LNCaP clone FGC (cell line): ENCODE measurements at regions not wholly inside any gene's neighbourhood (a gene's known extent, or its start where the extent isn't known, plus 50 kb on each side); places are given as distances from the start of the nearest gene placed in this dataset.

Experiments
- DNase-seq: peaks from one replicate; pipeline ENCODE4 v3.0.0-alpha.2; 2011; ENCODE audit warnings: low read depth
- H3K4me3 ChIP-seq: 2 replicates; pipeline ENCODE4 v1.5.1; 2011; ENCODE audit warnings: mild to moderate bottlenecking, low read depth, low read length, control low read depth
- TF ChIP-seq, protein P1 (sequence below): IDR thresholded peaks from 2 replicates; pipeline ENCODE4 v1.5.1; 2012; ENCODE audit warnings: mild to moderate bottlenecking; ENCODE audit not compliant: control insufficient read depth, insufficient read depth; ENCODE audit errors: extremely low read depth

GRCh38 chr3:181318321-181318720, 328.8 kb upstream of the DNAJC19 start:
- H3K4me3 ChIP-seq = no peak overlapping the region
- no peak for DNase-seq
- TF ChIP-seq, protein P1, sequence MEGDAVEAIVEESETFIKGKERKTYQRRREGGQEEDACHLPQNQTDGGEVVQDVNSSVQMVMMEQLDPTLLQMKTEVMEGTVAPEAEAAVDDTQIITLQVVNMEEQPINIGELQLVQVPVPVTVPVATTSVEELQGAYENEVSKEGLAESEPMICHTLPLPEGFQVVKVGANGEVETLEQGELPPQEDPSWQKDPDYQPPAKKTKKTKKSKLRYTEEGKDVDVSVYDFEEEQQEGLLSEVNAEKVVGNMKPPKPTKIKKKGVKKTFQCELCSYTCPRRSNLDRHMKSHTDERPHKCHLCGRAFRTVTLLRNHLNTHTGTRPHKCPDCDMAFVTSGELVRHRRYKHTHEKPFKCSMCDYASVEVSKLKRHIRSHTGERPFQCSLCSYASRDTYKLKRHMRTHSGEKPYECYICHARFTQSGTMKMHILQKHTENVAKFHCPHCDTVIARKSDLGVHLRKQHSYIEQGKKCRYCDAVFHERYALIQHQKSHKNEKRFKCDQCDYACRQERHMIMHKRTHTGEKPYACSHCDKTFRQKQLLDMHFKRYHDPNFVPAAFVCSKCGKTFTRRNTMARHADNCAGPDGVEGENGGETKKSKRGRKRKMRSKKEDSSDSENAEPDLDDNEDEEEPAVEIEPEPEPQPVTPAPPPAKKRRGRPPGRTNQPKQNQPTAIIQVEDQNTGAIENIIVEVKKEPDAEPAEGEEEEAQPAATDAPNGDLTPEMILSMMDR = no peak

DNA sequence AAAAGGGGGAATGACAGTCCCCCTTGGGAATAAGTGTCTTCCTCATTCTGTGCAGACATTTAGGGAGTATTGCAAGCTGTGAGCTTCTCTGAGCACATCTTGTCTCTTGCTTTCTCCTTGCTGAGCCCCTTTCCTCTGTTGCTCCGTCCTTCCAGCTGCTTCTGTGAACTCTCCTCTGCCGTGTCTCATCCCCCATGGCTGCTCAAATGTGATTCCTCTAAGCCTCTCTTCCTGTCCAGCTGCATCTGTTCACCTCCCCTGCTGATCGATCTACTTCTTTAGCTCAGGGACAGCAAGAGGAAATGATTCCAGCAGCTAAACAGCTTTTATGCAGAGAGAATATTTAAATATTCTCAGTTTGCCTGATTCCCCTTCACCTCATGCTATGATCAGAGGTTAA, 328.0 kb upstream of the DNAJC19 start:
- H3K4me3 ChIP-seq = no peak overlapping the region
- no peak for DNase-seq
- TF ChIP-seq, protein P1 = no peak

- TF ChIP-seq, protein P1 = no peak
- no peak overlapping the region for H3K4me3 ChIP-seq
- DNase-seq = no peak
Measured at GRCh38 chr3:181316482-181316881, 326.9 kb upstream of the DNAJC19 start.

- TF ChIP-seq, protein P1 = no peak
- no peak for DNase-seq
- no peak overlapping the region for H3K4me3 ChIP-seq
Measured at GRCh38 chr3:181313335-181313734, 323.8 kb upstream of the DNAJC19 start.

DNA sequence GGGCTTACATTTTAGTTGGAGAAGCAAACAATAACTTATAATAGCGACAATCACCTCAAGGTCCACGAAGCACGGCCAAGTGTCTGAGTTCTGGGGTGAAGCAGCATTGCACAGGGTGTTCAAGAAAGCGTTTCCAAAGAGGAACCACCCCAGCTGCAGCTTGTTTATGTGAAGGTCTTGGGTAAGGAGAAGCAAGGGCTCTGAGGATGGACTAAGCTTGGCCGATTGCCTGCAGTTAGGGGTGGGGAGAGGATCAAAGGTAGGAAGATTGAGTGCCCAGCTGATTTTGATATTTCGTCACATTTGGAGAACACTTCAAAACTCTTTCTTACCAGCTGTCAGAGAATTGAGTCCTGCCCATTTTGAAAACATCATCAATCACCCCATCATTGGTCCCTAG, 321.6 kb upstream of the DNAJC19 start:
- TF ChIP-seq, protein P1 = no peak
- DNase-seq = no peak

GRCh38 chr3:181302960-181303359, 313.4 kb upstream of the DNAJC19 start:
- TF ChIP-seq, protein P1 = no peak
- no peak for DNase-seq

More for the DNA sequence above, 321.6 kb upstream of the DNAJC19 start:
- H3K4me3 ChIP-seq = no peak overlapping the region

DNA sequence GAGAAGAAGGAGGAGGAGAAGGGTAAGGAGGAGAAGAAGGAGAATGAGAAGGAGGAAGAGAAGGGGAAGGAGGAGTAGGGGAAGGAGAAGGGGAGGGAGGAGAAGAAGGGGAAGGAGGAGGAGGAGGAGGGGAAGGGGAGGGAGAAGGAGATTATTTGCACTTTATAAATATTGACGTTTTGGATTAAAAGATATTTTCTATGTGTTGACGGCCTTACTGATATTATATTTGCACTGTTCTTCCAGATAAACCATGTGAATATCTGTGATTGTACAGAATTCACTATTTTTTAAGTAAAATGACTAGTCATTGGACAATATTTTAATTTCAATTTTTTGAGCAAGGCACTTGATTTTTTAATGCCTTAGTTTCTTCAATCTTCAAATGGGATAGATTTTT, 310.5 kb upstream of the DNAJC19 start:
- TF ChIP-seq, protein P1 = no peak
- H3K4me3 ChIP-seq = no peak overlapping the region
- no peak for DNase-seq

More at GRCh38 chr3:181302960-181303359, 313.4 kb upstream of the DNAJC19 start:
- no peak overlapping the region for H3K4me3 ChIP-seq
